Right kidney (tissue), 1 donor: ENCODE measurements at regions not wholly inside any gene's neighbourhood (a gene's known extent, or its start where the extent isn't known, plus 50 kb on each side); places are given as distances from the start of the nearest gene placed in this dataset.

ENCODE experiments used
- DNase-seq: peaks from one replicate; pipeline ENCODE4 v3.0.0-alpha.2; 2016

DNA sequence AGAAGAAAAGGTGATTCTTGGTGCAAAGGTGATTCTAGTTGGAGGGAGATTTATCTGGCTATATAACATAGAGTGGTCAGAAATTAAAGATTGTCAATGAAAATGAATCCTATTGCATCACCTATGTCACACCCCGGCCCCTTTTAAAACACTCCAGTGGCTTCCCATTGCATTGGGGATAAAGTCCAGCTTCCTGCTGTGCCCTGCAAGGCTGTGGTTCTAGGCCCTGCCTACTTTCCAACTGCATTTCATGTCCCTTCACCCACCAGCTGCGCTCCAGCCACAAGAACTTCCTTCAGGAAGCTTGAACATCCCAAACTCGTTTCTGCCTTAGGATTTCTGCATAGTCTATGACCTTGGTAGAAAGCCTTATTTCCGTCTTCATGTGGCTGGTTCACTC is 118.7 kb upstream of the UMPS start:
- DNase-seq = no peak

- DNase-seq = no peak
Observed at GRCh38 chr3:124615896-124616543, 114.2 kb upstream of the UMPS start.

DNA sequence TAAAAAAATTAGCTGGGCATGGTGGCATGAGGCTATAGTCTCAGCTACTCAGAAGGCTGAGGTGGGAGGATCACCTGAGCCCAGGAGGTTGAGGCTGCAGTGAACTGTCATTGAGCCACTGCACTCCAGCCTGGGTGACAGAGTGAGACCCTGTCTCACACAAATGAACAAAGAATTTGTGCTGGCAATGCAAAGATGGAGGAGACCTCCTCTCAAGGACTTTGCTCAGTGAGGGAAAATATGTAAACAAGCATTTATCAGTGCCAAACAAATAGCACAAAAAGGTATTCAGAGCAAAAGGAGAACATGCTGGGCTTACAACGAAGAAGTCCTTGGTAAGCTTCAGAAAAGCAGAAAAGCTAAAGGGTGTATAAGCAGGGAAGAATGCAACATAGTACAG is 113.1 kb upstream of the UMPS start:
- no peak for DNase-seq

GRCh38 chr3:124619887-124620599 is 110.2 kb upstream of the UMPS start:
- DNase-seq = no peak

DNA sequence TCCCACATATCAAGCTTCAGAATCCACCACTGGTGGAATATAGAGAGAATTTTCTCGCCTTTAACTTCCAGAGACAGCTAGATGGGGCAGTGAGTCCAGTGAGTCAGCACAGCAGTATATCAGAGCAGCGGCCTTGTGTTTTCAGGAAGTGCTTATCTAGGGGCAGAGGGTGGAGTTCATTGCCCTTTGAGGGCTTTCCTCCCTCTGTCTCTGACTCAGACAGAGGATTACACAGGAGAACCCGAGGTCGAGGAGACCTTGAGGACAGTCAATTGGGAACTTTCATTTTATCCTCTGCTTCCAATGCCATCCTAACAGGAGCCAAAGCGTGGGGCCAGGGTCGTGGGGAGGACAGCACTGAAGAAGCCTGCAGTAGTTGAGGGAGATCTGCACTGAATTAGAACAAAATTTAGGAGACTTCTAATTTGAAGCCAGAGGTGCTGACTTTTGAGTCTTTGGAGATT is 109.6 kb upstream of the UMPS start:
- DNase-seq = no peak

GRCh38 chr3:124621498-124621897 is 108.8 kb upstream of the UMPS start:
- no peak for DNase-seq

DNA sequence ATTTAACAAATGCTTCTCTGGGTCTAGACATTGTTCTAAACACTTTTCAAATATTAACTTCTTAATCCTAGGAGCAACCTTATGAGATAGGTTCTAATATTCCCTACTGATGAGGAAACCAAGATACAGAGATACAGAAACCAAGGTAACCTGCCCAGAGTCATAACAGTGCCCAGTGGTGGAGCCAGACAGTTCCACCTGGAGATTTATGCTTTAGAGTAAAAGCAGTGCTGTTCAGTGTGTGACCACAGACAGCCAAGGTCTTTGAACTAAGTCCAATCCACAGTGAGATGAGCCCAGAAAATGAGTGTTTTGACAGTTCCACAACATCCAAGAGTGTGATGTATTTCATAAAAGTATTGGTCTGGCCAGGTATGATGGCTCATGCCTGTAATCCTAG is 105.2 kb upstream of the UMPS start:
- DNase-seq = no peak

DNA sequence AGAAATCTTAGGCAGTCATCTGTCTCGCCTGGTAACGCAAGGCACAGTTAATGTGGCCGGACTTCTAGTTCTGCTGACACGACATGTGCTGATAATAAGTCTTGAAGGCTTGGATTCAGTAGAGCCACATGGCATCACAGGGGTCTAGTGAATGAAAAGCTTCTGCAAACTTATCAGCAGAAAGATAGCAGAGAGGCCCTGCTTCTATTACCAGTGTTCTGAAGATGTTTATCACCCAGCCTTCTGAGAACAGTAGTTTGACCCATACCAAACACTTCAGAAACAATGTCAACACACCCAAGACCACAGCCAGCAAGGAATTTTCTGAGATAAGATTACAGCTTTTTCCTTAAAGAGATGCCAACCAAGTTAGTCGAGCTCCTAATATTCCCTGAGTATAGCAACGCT is 102.7 kb upstream of the UMPS start:
- no peak for DNase-seq

DNA sequence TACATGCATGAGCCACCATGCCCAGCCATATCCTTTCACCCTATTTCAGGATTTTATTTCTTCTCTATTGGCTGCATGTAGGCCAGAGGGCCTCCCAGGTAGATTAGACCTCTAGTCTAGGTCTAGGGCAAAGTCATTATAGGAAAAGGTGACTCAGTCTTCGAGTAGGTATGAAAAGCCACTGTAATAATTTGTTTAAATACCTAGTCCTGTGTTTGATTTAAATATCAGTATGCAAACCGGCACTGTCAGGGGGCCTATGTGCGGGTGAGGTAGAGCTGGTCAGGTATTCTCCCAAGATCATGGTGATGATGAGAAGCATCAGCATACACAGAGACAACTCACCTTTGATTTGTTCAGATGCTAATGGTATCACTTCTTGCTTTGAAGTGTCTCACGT is 101.4 kb upstream of the UMPS start:
- DNase-seq = no peak

- DNase-seq = no peak
Observed at GRCh38 chr3:124629497-124629896, 100.8 kb upstream of the UMPS start.

GRCh38 chr3:124630960-124631359 is 99.3 kb upstream of the UMPS start:
- no peak for DNase-seq

DNA sequence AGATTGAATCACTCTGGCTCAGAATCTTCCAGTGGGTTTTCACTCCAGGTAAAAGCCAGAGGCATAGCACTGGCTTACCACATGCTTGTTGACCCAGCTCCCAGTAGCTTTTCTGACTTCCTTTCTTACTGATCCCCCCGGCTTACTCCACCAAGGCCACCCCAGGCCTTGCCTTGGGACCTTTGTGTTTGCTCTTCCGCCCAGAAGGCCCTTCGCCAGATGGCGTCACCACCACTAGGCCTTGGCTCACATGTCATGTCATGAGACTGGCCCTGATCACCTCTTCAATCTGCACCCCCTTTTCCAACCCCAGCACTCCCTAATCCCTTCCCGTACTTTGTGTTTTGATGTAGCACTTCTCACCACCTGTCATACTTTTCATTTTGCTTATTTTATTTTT is 98.5 kb upstream of the UMPS start:
- DNase-seq = no peak

DNA sequence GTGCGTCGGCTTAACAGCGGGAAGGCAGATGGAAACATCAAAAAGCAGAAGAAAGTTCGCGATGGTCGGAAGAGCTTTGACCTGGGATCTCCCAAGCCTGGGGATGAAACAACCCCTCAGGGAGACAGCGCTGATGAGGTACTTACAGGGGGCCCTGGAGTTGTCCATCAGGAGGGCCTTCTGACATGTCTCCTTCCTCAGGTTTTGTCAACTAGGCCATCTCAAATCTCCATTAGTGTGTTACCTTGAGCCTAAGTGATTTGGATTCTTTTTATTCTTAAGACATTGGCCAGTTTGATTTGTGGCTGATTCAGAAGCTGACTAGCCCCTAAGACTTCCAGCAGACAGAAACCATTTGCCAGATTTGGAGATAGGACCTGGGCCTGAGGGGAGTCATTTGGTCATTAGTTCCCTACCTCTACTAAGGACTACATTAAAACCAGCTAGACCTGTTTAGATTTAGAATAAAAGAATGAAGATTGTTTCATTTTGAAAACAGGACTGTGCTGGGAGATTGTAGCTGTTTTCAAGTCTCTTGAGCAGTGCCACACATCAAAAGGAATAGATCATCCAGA is 97.6 kb upstream of the UMPS start:
- DNase-seq = no peak

GRCh38 chr3:124633524-124633923 is 96.7 kb upstream of the UMPS start:
- DNase-seq = no peak

DNA sequence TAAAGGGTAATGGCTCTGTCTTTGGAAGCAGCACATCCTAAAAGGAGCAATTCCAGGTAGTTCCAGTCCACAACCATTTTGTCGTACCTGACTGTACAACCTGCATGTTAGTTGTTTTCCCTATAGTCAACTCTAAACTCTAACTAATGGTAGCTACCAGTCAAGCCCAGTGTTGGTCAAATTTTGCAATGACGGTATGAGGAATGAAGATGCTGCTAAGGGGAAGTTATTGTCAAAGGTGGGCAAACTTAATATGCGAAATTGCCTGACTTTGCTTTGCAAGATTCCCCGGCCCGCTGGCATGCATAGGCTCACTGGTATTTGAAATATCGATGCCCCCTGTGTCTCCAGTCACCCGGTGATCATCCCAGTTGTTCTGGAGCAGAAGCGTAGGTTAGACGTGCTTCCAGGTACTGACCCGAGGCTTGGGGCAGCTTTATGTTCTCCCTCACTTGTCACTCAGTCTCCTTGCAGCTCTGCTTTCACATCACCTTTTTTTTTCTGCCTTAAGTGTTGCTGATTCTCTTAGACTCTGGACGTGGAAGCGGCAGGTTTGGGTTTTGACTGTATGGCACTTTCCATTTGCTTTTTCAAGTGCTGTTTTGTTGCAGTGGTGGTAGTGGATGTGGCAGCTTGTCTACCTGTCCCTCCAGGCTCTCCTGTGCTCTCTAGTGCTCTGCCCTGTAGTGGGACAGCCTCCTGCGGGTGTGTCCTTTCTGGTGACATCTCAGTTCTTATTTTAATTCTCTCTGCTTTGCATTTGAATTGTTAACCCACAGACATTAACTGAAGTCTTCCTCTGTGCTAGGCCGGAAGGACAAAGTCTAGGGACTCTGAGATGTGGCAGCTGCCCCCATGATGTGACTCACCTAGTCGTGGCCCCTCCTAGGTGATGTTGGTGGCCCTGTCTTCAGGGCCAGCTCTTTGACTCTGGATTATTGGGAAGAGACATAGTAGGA is 95.8 kb upstream of the UMPS start:
- no peak for DNase-seq

GRCh38 chr3:124635169-124635539 is 95.1 kb upstream of the UMPS start:
- DNase-seq = no peak

- DNase-seq = peak; percentile 5
Observed at GRCh38 chr3:124636101-124636862, 94.0 kb upstream of the UMPS start.

GRCh38 chr3:124636863-124637296 is 93.4 kb upstream of the UMPS start:
- no peak for DNase-seq

GRCh38 chr3:124639406-124640237 is 90.6 kb upstream of the UMPS start:
- DNase-seq = no peak

DNA sequence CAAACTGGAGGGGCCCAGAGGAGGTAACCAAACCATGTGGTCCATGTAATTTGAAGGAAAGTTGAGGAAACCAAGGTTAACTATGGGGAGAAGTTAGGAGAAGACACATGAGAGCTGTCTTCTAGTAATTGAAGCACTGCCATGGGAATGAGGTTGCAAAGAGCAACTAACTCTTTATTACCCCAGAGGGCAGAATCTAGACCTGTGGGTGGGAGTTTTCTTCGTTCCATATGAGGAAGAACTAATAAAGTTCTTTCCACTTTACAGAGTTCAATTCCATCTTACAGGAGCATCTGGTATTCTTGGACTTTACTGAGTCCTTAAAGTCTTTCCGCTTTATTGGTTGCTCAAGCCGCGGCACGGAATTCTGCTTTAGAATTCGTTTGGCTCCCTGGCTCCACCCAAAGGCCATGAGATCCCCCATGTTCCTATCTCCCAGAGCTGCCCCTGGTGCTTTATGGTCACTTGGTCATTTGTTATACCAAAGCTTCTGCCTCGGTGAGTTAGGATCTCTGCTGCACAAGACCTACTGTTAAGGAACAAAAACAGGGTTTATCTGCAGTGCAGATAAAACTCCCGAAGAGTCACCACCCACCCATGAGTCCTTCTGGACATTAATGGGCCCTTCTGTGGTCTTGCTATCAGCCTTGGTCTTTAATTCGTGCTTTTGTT is 89.5 kb upstream of the UMPS start:
- DNase-seq = no peak
